GM12878 (cell line): ENCODE measurements at regions not wholly inside any gene's neighbourhood (a gene's known extent, or its start where the extent isn't known, plus 50 kb on each side); places are given as distances from the start of the nearest gene placed in this dataset.

Experiments
- ATAC-seq: fragments of 200-7000 bp; cut with Tn5 transposase; 3 replicates; pipeline ENCODE4 v1.9.1; 2020; ENCODE audit warnings: mild to moderate bottlenecking, moderate library complexity
- BruUV-seq: library from RNA; stranded (reverse); fragments of 400-500 nt; replicated peaks from 2 replicates; lab custom pipeline; 2021; lab: Mats Ljungman, UMichigan
- CTCF ChIA-PET: fragments of 300-600 bp; sonication (Branson Sonifier 250); formaldehyde crosslinking; extraction: SDS; loops from one replicate; lab custom pipeline; 2021; ENCODE audit warnings: inconsistent platforms; lab: Yijun Ruan, JAX
- POLR2A ChIA-PET: fragments of 350-600 bp; formaldehyde crosslinking; extraction: SDS; loops from one replicate; lab custom pipeline; 2021; ENCODE audit warnings: inconsistent platforms; lab: Charles Lee
- RAD21 ChIA-PET: fragments of 300-600 bp; sonication (Branson Sonifier 250); formaldehyde crosslinking; loops from one replicate; lab custom pipeline; 2023; ENCODE audit warnings: antibody characterized with exemption; ENCODE audit not compliant: unreplicated experiment; lab: Charles Lee
- SMC1A ChIA-PET: fragments of 300-600 bp; sonication (Branson Sonifier 250); formaldehyde crosslinking; loops from one replicate; lab custom pipeline; 2023; ENCODE audit not compliant: unreplicated experiment, uncharacterized antibody; lab: Charles Lee
- DNase-seq: peaks from one replicate; pipeline ENCODE4 v3.0.0-alpha.2; 2011; ENCODE audit warnings: low read depth, low spot score
- FAIRE-seq: peaks from 3 replicates; lab custom pipeline; 2011; peaks lifted over from hg19 to GRCh38; lab: Jason Lieb, UNC
- H2AFZ ChIP-seq: 2 replicates; pipeline ENCODE4 v1.6.0; 2011; ENCODE audit warnings: low read depth, low read length, control low read depth; ENCODE audit not compliant: control insufficient read depth
- H3K27ac ChIP-seq: 2 replicates; pipeline ENCODE4 v1.5.1; 2011; ENCODE audit warnings: control low read depth; ENCODE audit not compliant: control insufficient read depth, insufficient read depth
- H3K27me3 ChIP-seq, 2 experiments: replicated peaks in 1 of 2; 2 replicates each; pipeline versions ENCODE4 v1.6.0 to v1.6.1; 2011; ENCODE audit warnings: low read length in 1 of 2; ENCODE audit not compliant: control insufficient read depth in 2 of 2, insufficient read depth in 2 of 2
- H3K36me3 ChIP-seq, 2 experiments: 2 replicates each; pipeline ENCODE4 v1.5.1; 2011; ENCODE audit warnings: low read length in 1 of 2; ENCODE audit not compliant: control insufficient read depth in 2 of 2, insufficient read depth in 2 of 2
- H3K4me1 ChIP-seq: 2 replicates; pipeline ENCODE4 v1.6.1; 2011; ENCODE audit warnings: mild to moderate bottlenecking, low read length, moderate library complexity, mixed read lengths; ENCODE audit not compliant: control insufficient read depth, insufficient read depth
- H3K4me2 ChIP-seq: 2 replicates; pipeline ENCODE4 v1.6.0; 2011; ENCODE audit warnings: control low read depth; ENCODE audit not compliant: control insufficient read depth, insufficient read depth
- H3K4me3 ChIP-seq: fragments of 200-600 bp; sonication (generic); 2 replicates; pipeline ENCODE4 v1.5.1; 2016
- H3K79me2 ChIP-seq: 2 replicates; pipeline ENCODE4 v1.6.0; 2011; ENCODE audit warnings: low read length; ENCODE audit not compliant: control insufficient read depth, insufficient read depth
- H3K9ac ChIP-seq: 2 replicates; pipeline ENCODE4 v1.8.0; 2011; ENCODE audit warnings: low read length, control low read depth, mixed read lengths; ENCODE audit not compliant: control insufficient read depth, insufficient read depth
- H3K9me3 ChIP-seq: replicated peaks from 3 replicates; pipeline ENCODE4 v1.5.1; 2011; ENCODE audit warnings: mild to moderate bottlenecking, low read length; ENCODE audit not compliant: control insufficient read depth, insufficient read depth
- H4K20me1 ChIP-seq: 2 replicates; pipeline ENCODE4 v1.6.0; 2011; ENCODE audit not compliant: control insufficient read depth, insufficient read depth
- BMI1 ChIP-seq: fragments of 450-650 bp; IDR thresholded peaks from 2 replicates; pipeline ENCODE4 v1.6.1; 2016; ENCODE audit warnings: mild to moderate bottlenecking, moderate library complexity, borderline replicate concordance
- CBFB ChIP-seq: IDR thresholded peaks from 2 replicates; pipeline ENCODE4 v1.6.1; 2016; ENCODE audit warnings: antibody characterized with exemption, low read depth
- FOXK2 ChIP-seq: fragments of 450-650 bp; IDR thresholded peaks from 2 replicates; pipeline ENCODE4 v1.6.1; 2017; ENCODE audit warnings: mild to moderate bottlenecking, moderate library complexity
- IKZF1 ChIP-seq: fragments of 450-650 bp; conservative IDR thresholded peaks from 2 replicates; pipeline ENCODE4 v1.6.1; 2017; ENCODE audit warnings: antibody characterized with exemption, mild to moderate bottlenecking
- KDM1A ChIP-seq: fragments of 200-600 bp; sonication (generic); IDR thresholded peaks from 2 replicates; pipeline ENCODE4 v1.6.1; 2016; ENCODE audit warnings: borderline replicate concordance
- KLF5 ChIP-seq: fragments of 450-650 bp; IDR thresholded peaks from 2 replicates; pipeline ENCODE4 v1.6.1; 2014; ENCODE audit warnings: mild to moderate bottlenecking; ENCODE audit not compliant: partially characterized antibody
- LARP7 ChIP-seq: fragments of 450-650 bp; IDR thresholded peaks from 2 replicates; pipeline ENCODE4 v1.6.1; 2017; ENCODE audit warnings: mild to moderate bottlenecking
- SPI1 ChIP-seq: IDR thresholded peaks from 2 replicates; pipeline ENCODE4 v1.6.1; 2011; ENCODE audit warnings: low read depth, mild to moderate bottlenecking, low read length, moderate library complexity, borderline replicate concordance; ENCODE audit not compliant: insufficient read depth
- TAF1 ChIP-seq: IDR thresholded peaks from 2 replicates; pipeline ENCODE4 v1.6.1; 2011; ENCODE audit warnings: mild to moderate bottlenecking, low read depth, low read length, borderline replicate concordance
- WGBS: methylation state at CpG from one replicate; pipeline ENCODE4 v1.1.6; 2016; ENCODE audit warnings: low lambda C conversion rate; ENCODE audit not compliant: insufficient replicate concordance, insufficient coverage; ENCODE audit errors: missing lambda C conversion rate; 5-methylcytosine and 5-hydroxymethylcytosine counted together
- in situ Hi-C: fragments of 300-500 bp; cut with MboI; formaldehyde crosslinking; loops from 9 replicates; pipeline ENCODE4 v1.14.3; 2018; ENCODE audit warnings: mixed read lengths
- intact Hi-C: fragments of 100-400 bp; cut with micrococcal nuclease; formaldehyde crosslinking; loops from one replicate; pipeline ENCODE4 v1.14.2; 2022; ENCODE audit not compliant: unreplicated experiment
- TF ChIP-seq, protein P1 (sequence below): IDR thresholded peaks from 2 replicates; pipeline ENCODE4 v1.6.1; 2011; ENCODE audit warnings: mild to moderate bottlenecking, low read depth, low read length, moderate library complexity; ENCODE audit not compliant: insufficient replicate concordance
- TF ChIP-seq, protein P2 (sequence below): fragments of 450-650 bp; IDR thresholded peaks from 2 replicates; pipeline ENCODE4 v1.6.1; 2017; ENCODE audit warnings: mild to moderate bottlenecking, low read depth, inconsistent platforms; ENCODE audit not compliant: poor library complexity, severe bottlenecking
- TF ChIP-seq, protein P3 (sequence below): IDR thresholded peaks from 2 replicates; pipeline ENCODE4 v1.6.1; 2011; ENCODE audit warnings: borderline replicate concordance, low read depth, mild to moderate bottlenecking, moderate library complexity, mixed read lengths, low read length; ENCODE audit not compliant: insufficient read depth; ENCODE audit errors: extremely low read length

DNA sequence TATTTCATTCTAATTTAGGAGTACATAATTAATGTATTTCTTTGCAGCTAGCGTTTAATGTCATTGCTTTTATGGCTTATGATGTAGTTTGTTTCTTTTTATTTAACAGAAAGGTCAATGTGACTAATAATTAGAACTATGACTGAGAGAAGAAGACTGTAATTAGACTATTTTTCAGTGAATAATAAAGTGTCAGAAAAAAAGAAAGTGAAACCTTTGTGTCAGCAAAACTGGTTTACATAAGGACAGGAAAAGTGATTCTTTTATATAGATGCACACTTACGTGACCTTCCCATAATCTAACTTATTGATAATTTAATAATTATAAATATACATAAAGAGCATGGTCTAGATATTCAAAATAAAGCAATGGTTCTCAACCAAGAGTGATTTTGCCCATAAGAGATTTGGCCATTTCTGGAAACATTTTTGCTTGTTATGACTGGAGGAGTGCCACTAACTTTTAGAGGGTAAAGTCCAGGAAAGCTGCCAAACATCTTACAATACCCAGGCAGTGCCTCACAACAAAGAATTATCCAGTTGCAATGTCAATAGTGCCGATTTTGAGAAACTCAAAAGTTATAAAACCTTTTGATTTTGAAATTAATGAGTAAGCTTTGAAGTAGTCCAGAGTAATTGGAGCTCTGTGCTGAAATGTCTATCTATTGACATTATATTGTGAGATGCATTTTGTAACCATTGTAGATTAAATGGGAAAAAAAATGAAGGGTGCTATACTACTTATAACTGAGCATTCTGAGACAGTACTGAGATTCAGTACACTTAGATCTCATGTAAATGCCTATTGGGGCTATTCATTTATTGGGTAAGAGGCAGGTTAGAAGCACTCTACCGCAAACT is 227.1 kb downstream of the C12orf50 start:
- Histone ChIP-seq H3K9ac (no peak overlapping the region), H3K4me3 (no peak overlapping the region), H3K4me2 (no peak overlapping the region), H3K4me1 (no peaks in the 10 kb centered on the region), H2AFZ (peak overlapping the region; percentile 17; the same call in 1 of the 2 replicates), H3K79me2 (no peaks in the 10 kb centered on the region), H3K36me3 (no peaks in the 10 kb centered on the region), H3K27me3 (no peaks in the 10 kb centered on the region), H3K27ac (no peak overlapping the region), H3K9me3 (no peaks in the 10 kb centered on the region), H4K20me1 (no peaks in the 10 kb centered on the region)
- CTCF ChIA-PET = no interaction called here
- RAD21 ChIA-PET = no interaction called here
- WGBS = 23% methylated on average over 4 of the region's 4 CpGs
- no peak for TF ChIP-seq IKZF1
- TF ChIP-seq TAF1 = no peak
- no peak for TF ChIP-seq KLF5
- in situ Hi-C loops = no loop called here
- SMC1A ChIA-PET = no interaction called here
- POLR2A ChIA-PET = no interaction called here
- DNase-seq (no peak), FAIRE-seq (no peak), ATAC-seq (peak; percentile 50)
- BruUV-seq = no TSS peak
- intact Hi-C loops = no loop called here

DNA sequence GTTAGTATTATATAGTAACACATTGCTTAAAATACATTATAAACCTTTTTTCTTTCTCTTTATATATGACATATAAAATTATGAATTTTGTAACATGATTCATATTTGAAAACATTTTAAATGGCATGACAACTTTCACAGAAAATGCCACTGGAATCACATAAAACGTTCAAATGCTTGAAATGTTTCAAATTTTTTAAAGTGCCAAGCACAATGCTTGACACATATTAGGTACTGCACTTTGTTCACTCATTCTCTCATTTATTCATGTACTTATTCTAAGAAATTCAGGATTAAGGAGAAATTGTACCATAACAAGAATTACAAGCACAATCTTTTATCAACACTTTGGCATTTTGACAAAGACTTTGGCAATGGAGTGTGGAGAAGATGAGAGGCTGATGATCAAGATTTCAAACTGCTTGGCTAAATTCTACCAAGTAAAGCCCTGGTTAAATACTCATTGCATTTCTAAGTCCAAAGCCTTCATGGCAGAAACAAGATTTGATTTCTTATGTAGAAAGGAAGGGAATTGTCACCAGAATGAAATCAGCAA is 232.2 kb downstream of the C12orf50 start:
- SMC1A ChIA-PET = interaction anchor here (1.2 kb wide), 1 partner anchor 10 kb away, joined by 4 read pairs; no protein-coding TSS in a partner anchor
- in situ Hi-C loops (no loop called here), intact Hi-C loops (no loop called here)
- Histone ChIP-seq H3K4me1 (no peaks in the 10 kb centered on the region), H3K9me3 (no peaks in the 10 kb centered on the region), H3K27ac (no peak overlapping the region), H3K4me3 (no peak overlapping the region), H3K9ac (no peak overlapping the region), H4K20me1 (no peaks in the 10 kb centered on the region), H2AFZ (no peak overlapping the region), H3K27me3 (no peaks in the 10 kb centered on the region), H3K4me2 (no peak overlapping the region), H3K36me3 (no peaks in the 10 kb centered on the region), H3K79me2 (no peaks in the 10 kb centered on the region)
- POLR2A ChIA-PET = no interaction called here
- no TSS peak for BruUV-seq
- RAD21 ChIA-PET = no interaction called here
- TF ChIP-seq BMI1 (no peak), FOXK2 (no peak), SPI1 (no peak), LARP7 (no peak), KDM1A (no peak), CBFB (no peak)
- TF ChIP-seq, protein P1, sequence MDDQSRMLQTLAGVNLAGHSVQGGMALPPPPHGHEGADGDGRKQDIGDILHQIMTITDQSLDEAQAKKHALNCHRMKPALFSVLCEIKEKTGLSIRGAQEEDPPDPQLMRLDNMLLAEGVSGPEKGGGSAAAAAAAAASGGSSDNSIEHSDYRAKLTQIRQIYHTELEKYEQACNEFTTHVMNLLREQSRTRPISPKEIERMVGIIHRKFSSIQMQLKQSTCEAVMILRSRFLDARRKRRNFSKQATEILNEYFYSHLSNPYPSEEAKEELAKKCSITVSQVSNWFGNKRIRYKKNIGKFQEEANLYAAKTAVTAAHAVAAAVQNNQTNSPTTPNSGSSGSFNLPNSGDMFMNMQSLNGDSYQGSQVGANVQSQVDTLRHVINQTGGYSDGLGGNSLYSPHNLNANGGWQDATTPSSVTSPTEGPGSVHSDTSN = no peak
- TF ChIP-seq, protein P2, sequence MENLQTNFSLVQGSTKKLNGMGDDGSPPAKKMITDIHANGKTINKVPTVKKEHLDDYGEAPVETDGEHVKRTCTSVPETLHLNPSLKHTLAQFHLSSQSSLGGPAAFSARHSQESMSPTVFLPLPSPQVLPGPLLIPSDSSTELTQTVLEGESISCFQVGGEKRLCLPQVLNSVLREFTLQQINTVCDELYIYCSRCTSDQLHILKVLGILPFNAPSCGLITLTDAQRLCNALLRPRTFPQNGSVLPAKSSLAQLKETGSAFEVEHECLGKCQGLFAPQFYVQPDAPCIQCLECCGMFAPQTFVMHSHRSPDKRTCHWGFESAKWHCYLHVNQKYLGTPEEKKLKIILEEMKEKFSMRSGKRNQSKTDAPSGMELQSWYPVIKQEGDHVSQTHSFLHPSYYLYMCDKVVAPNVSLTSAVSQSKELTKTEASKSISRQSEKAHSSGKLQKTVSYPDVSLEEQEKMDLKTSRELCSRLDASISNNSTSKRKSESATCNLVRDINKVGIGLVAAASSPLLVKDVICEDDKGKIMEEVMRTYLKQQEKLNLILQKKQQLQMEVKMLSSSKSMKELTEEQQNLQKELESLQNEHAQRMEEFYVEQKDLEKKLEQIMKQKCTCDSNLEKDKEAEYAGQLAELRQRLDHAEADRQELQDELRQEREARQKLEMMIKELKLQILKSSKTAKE = no peak
- TF ChIP-seq, protein P3, sequence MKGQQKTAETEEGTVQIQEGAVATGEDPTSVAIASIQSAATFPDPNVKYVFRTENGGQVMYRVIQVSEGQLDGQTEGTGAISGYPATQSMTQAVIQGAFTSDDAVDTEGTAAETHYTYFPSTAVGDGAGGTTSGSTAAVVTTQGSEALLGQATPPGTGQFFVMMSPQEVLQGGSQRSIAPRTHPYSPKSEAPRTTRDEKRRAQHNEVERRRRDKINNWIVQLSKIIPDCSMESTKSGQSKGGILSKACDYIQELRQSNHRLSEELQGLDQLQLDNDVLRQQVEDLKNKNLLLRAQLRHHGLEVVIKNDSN = no peak
- no peak for FAIRE-seq
- CTCF ChIA-PET = no interaction called here
- DNase-seq = no peak
- no peak for ATAC-seq
- WGBS = 0% methylated on average over 1 of the region's 1 CpG
